HG03520 (cell line): ENCODE measurements at regions not wholly inside any gene's neighbourhood (a gene's known extent, or its start where the extent isn't known, plus 50 kb on each side); places are given as distances from the start of the nearest gene placed in this dataset.

Experiments used
- ATAC-seq: cut with Tn5 transposase; IDR thresholded peaks from one replicate; pipeline ENCODE4 v1.9.1; 2021; ENCODE audit warnings: mild to moderate bottlenecking, moderate library complexity; ENCODE audit not compliant: unreplicated experiment

- ATAC-seq: no peak
Observed at GRCh38 chr20:60266177-60266823, 308.1 kb downstream of the CDH26 start.

- no peak for ATAC-seq
Observed at GRCh38 chr20:60268491-60268890, 310.3 kb downstream of the CDH26 start.

- ATAC-seq: no peak
Observed at GRCh38 chr20:60269573-60270162, 311.4 kb downstream of the CDH26 start.

GRCh38 chr20:60270341-60270740, 312.1 kb downstream of the CDH26 start:
- no peak for ATAC-seq

GRCh38 chr20:60271597-60271996, 313.4 kb downstream of the CDH26 start:
- ATAC-seq: no peak

GRCh38 chr20:60272790-60273189, 314.6 kb downstream of the CDH26 start:
- ATAC-seq: no peak

- ATAC-seq: no peak
Observed at GRCh38 chr20:60274717-60275116, 316.5 kb downstream of the CDH26 start.

- ATAC-seq: no peak
Observed at GRCh38 chr20:60281295-60281694, 323.1 kb downstream of the CDH26 start.

- ATAC-seq: no peak
Observed at GRCh38 chr20:60283281-60283680, 325.1 kb downstream of the CDH26 start.

- no peak for ATAC-seq
Observed at GRCh38 chr20:60286764-60287163, 328.5 kb downstream of the CDH26 start.

- ATAC-seq: no peak
Observed at GRCh38 chr20:60288945-60289344, 330.7 kb downstream of the CDH26 start.

GRCh38 chr20:60292001-60292520, 333.8 kb downstream of the CDH26 start:
- ATAC-seq: no peak

- ATAC-seq: no peak
Observed at GRCh38 chr20:60294632-60295031, 336.4 kb downstream of the CDH26 start.

- no peak for ATAC-seq
Observed at GRCh38 chr20:60295214-60295613, 337.0 kb downstream of the CDH26 start.

GRCh38 chr20:60297649-60298048, 339.4 kb downstream of the CDH26 start:
- no peak for ATAC-seq

GRCh38 chr20:60298647-60299046, 340.4 kb downstream of the CDH26 start:
- ATAC-seq: no peak

- no peak for ATAC-seq
Observed at GRCh38 chr20:60299951-60300350, 341.7 kb downstream of the CDH26 start.

- no peak for ATAC-seq
Observed at GRCh38 chr20:60300374-60300773, 342.2 kb downstream of the CDH26 start.

- no peak for ATAC-seq
Observed at GRCh38 chr20:60302875-60303274, 344.7 kb downstream of the CDH26 start.

GRCh38 chr20:60304026-60304590, 345.9 kb downstream of the CDH26 start:
- ATAC-seq: no peak

- ATAC-seq: no peak
Observed at GRCh38 chr20:60304931-60305330, 346.7 kb downstream of the CDH26 start.

- no peak for ATAC-seq
Observed at GRCh38 chr20:60306105-60306504, 347.9 kb downstream of the CDH26 start.
